ENCODE measurements at regions not wholly inside any gene's neighbourhood (a gene's known extent, or its start where the extent isn't known, plus 50 kb on each side); places are given as distances from the start of the nearest gene placed in this dataset.

GRCh38 chr9:120107138-120107537 is 472.8 kb downstream of the CDK5RAP2 start:
- TF ChIP-seq, protein P1, sequence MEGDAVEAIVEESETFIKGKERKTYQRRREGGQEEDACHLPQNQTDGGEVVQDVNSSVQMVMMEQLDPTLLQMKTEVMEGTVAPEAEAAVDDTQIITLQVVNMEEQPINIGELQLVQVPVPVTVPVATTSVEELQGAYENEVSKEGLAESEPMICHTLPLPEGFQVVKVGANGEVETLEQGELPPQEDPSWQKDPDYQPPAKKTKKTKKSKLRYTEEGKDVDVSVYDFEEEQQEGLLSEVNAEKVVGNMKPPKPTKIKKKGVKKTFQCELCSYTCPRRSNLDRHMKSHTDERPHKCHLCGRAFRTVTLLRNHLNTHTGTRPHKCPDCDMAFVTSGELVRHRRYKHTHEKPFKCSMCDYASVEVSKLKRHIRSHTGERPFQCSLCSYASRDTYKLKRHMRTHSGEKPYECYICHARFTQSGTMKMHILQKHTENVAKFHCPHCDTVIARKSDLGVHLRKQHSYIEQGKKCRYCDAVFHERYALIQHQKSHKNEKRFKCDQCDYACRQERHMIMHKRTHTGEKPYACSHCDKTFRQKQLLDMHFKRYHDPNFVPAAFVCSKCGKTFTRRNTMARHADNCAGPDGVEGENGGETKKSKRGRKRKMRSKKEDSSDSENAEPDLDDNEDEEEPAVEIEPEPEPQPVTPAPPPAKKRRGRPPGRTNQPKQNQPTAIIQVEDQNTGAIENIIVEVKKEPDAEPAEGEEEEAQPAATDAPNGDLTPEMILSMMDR (conservative IDR thresholded peaks at IDR 0.05): no peak
- TF ChIP-seq ZFX (IDR thresholded peaks at IDR 0.05): no peak
